IMR-90 (cell line): ENCODE measurements at regions not wholly inside any gene's neighbourhood (a gene's known extent, or its start where the extent isn't known, plus 50 kb on each side); places are given as distances from the start of the nearest gene placed in this dataset.

Experiments
- ATAC-seq: fragments of 200-7000 bp; cut with Tn5 transposase; 2 replicates; pipeline ENCODE4 v1.9.1; 2020; ENCODE audit warnings: low read depth, mild to moderate bottlenecking, moderate library complexity
- BruUV-seq: library from RNA; stranded (reverse); fragments of 400-500 nt; replicated peaks from 2 replicates; lab custom pipeline; 2021; lab: Mats Ljungman, UMichigan
- CTCF ChIA-PET: fragments of 300-600 bp; formaldehyde crosslinking; extraction: SDS; loops from one replicate; lab custom pipeline; 2021; ENCODE audit warnings: antibody characterized with exemption; lab: Yijun Ruan, JAX
- POLR2A ChIA-PET: fragments of 300-600 bp; sonication (Branson Sonifier 250); formaldehyde crosslinking; loops from one replicate; lab custom pipeline; 2022; ENCODE audit warnings: antibody characterized with exemption; ENCODE audit not compliant: unreplicated experiment; lab: Charles Lee
- DNase-seq: peaks from one replicate; pipeline ENCODE4 v3.0.0; 2013
- H2AFZ ChIP-seq: replicated peaks from 2 replicates; pipeline ENCODE3; 2013; ENCODE audit warnings: low read length, mild to moderate bottlenecking; ENCODE audit not compliant: poor library complexity
- H2AK5ac ChIP-seq: 2 replicates; pipeline ENCODE4 v1.6.1; 2013; ENCODE audit warnings: low read depth, low read length, inconsistent platforms
- H2AK9ac ChIP-seq: replicated peaks from 2 replicates; pipeline ENCODE3; 2013; ENCODE audit warnings: mild to moderate bottlenecking, low read depth, low read length, moderate library complexity; ENCODE audit not compliant: poor library complexity
- H2BK120ac ChIP-seq: 2 replicates; pipeline ENCODE4 v1.6.1; 2013; ENCODE audit warnings: low read depth, low read length, inconsistent platforms
- H2BK15ac ChIP-seq: 3 replicates; pipeline ENCODE4 v1.6.1; 2013; ENCODE audit warnings: low read depth, low read length, inconsistent platforms
- H2BK20ac ChIP-seq: 2 replicates; pipeline ENCODE4 v1.6.1; 2013; ENCODE audit warnings: low read depth, mild to moderate bottlenecking, inconsistent platforms, low read length, moderate library complexity
- H2BK5ac ChIP-seq: 2 replicates; pipeline ENCODE4 v1.6.1; 2013; ENCODE audit warnings: mild to moderate bottlenecking, low read depth, low read length, inconsistent platforms; ENCODE audit not compliant: poor library complexity, severe bottlenecking
- H3K14ac ChIP-seq: replicated peaks from 2 replicates; pipeline ENCODE4 v1.6.1; 2013; ENCODE audit warnings: low read depth, low read length, inconsistent platforms
- H3K18ac ChIP-seq: 2 replicates; pipeline ENCODE4 v1.6.1; 2013; ENCODE audit warnings: low read depth, low read length, control low read depth
- H3K23ac ChIP-seq: 2 replicates; pipeline ENCODE4 v1.6.1; 2013; ENCODE audit warnings: low read depth, low read length, inconsistent platforms
- H3K27ac ChIP-seq: 2 replicates; pipeline ENCODE4 v1.5.1; 2013; ENCODE audit warnings: mild to moderate bottlenecking, control low read depth, low read length; ENCODE audit not compliant: insufficient read depth
- H3K27me3 ChIP-seq: 2 replicates; pipeline ENCODE4 v1.6.1; 2013; ENCODE audit warnings: low read length; ENCODE audit not compliant: control insufficient read depth, insufficient read depth
- H3K36me3 ChIP-seq: 2 replicates; pipeline ENCODE4 v1.6.1; 2013; ENCODE audit warnings: low read length, mixed read lengths; ENCODE audit not compliant: control insufficient read depth, insufficient read depth
- H3K4ac ChIP-seq: 2 replicates; pipeline ENCODE4 v1.6.1; 2013; ENCODE audit warnings: low read depth, low read length, inconsistent platforms
- H3K4me1 ChIP-seq: 2 replicates; pipeline ENCODE4 v1.6.1; 2013; ENCODE audit warnings: low read length, mixed read lengths; ENCODE audit not compliant: control insufficient read depth, insufficient read depth
- H3K4me2 ChIP-seq: 2 replicates; pipeline ENCODE4 v1.6.1; 2013; ENCODE audit warnings: low read depth, mild to moderate bottlenecking, control low read depth, low read length, moderate library complexity
- H3K4me3 ChIP-seq: 2 replicates; pipeline ENCODE4 v1.5.1; 2013; ENCODE audit warnings: low read depth, mild to moderate bottlenecking, control low read depth, low read length, moderate library complexity; ENCODE audit not compliant: insufficient read depth
- H3K56ac ChIP-seq: 2 replicates; pipeline ENCODE4 v1.6.1; 2013; ENCODE audit warnings: low read length, inconsistent platforms; ENCODE audit not compliant: insufficient read depth; ENCODE audit errors: extremely low read depth
- H3K79me1 ChIP-seq, 2 experiments: 2 replicates each; pipeline ENCODE4 v1.6.1; 2013; ENCODE audit warnings: low read length in 2 of 2, inconsistent platforms in 1 of 2, low read depth in 1 of 2
- H3K9ac ChIP-seq: 2 replicates; pipeline ENCODE4 v1.6.1; 2013; ENCODE audit warnings: low read depth, low read length, control low read depth
- H3K9me1 ChIP-seq: 2 replicates; pipeline ENCODE4 v1.6.1; 2013; ENCODE audit warnings: low read length, inconsistent platforms; ENCODE audit not compliant: insufficient read depth
- H3K9me3 ChIP-seq: 2 replicates; pipeline ENCODE4 v1.6.1; 2013; ENCODE audit warnings: low read length; ENCODE audit not compliant: control insufficient read depth, insufficient read depth
- H4K20me1 ChIP-seq: 2 replicates; pipeline ENCODE4 v1.6.1; 2013; ENCODE audit warnings: low read length, inconsistent platforms; ENCODE audit not compliant: insufficient read depth
- H4K5ac ChIP-seq: 2 replicates; pipeline ENCODE4 v1.6.1; 2013; ENCODE audit warnings: mild to moderate bottlenecking, low read depth, low read length, control low read depth
- H4K8ac ChIP-seq, 2 experiments: 2 replicates each; pipeline ENCODE4 v1.6.1; 2013; ENCODE audit warnings: low read depth in 2 of 2, low read length in 2 of 2, control low read depth in 1 of 2, inconsistent platforms in 1 of 2
- H4K91ac ChIP-seq: 2 replicates; pipeline ENCODE4 v1.6.1; 2013; ENCODE audit warnings: low read depth, low read length, inconsistent platforms; ENCODE audit not compliant: insufficient read depth
- BHLHE40 ChIP-seq: fragments of 150-350 bp; IDR thresholded peaks from 2 replicates; pipeline ENCODE4 v1.6.1; 2016; ENCODE audit warnings: mild to moderate bottlenecking, low read depth, low read length
- CEBPB ChIP-seq: IDR thresholded peaks from 2 replicates; pipeline ENCODE4 v1.6.1; 2012; ENCODE audit warnings: low read depth, low read length, improper control_type of control experiment
- CHD1 ChIP-seq: IDR thresholded peaks from 2 replicates; pipeline ENCODE4 v1.6.1; 2012; ENCODE audit warnings: low read depth, low read length, improper control_type of control experiment
- CTCF ChIP-seq: conservative IDR thresholded peaks from 2 replicates; pipeline ENCODE4 v1.5.1; 2012; ENCODE audit warnings: mild to moderate bottlenecking, low read depth, low read length, improper control_type of control experiment
- ELK1 ChIP-seq: fragments of 150-350 bp; IDR thresholded peaks from 2 replicates; pipeline ENCODE4 v1.6.1; 2016; ENCODE audit warnings: low read depth, mild to moderate bottlenecking, low read length, moderate library complexity, borderline replicate concordance
- FOS ChIP-seq: fragments of 150-350 bp; IDR thresholded peaks from 2 replicates; pipeline ENCODE4 v1.6.1; 2016; ENCODE audit warnings: low read depth, low read length
- MAFK ChIP-seq: IDR thresholded peaks from 2 replicates; pipeline ENCODE4 v1.6.1; 2012; ENCODE audit warnings: low read depth, low read length, improper control_type of control experiment
- MAZ ChIP-seq: IDR thresholded peaks from 2 replicates; pipeline ENCODE4 v1.6.1; 2012; ENCODE audit warnings: low read depth, mild to moderate bottlenecking, low read length, improper control_type of control experiment, moderate library complexity, borderline replicate concordance
- MXI1 ChIP-seq: IDR thresholded peaks from 2 replicates; pipeline ENCODE4 v1.6.1; 2012; ENCODE audit warnings: low read depth, mild to moderate bottlenecking, low read length, moderate library complexity, borderline replicate concordance
- NFE2L2 ChIP-seq: fragments of 150-350 bp; IDR thresholded peaks from 2 replicates; pipeline ENCODE4 v1.6.1; 2016; ENCODE audit warnings: low read depth, mild to moderate bottlenecking, low read length
- POLR2A ChIP-seq: IDR thresholded peaks from 2 replicates; pipeline ENCODE4 v1.6.1; 2012; ENCODE audit warnings: mild to moderate bottlenecking, low read depth, low read length
- RAD21 ChIP-seq: IDR thresholded peaks from 2 replicates; pipeline ENCODE4 v1.6.1; 2012; ENCODE audit warnings: low read length, improper control_type of control experiment
- RCOR1 ChIP-seq: IDR thresholded peaks from 2 replicates; pipeline ENCODE4 v1.6.1; 2012; ENCODE audit warnings: mild to moderate bottlenecking, low read length, improper control_type of control experiment; ENCODE audit not compliant: insufficient replicate concordance
- RFX5 ChIP-seq: IDR thresholded peaks from 2 replicates; pipeline ENCODE4 v1.8.0; 2012; ENCODE audit warnings: low read depth, mild to moderate bottlenecking, low read length, moderate library complexity
- SMC3 ChIP-seq: fragments of 150-350 bp; IDR thresholded peaks from 2 replicates; pipeline ENCODE4 v1.6.1; 2016; ENCODE audit warnings: low read depth, mild to moderate bottlenecking, antibody characterized with exemption, low read length, moderate library complexity
- USF2 ChIP-seq: fragments of 150-350 bp; IDR thresholded peaks from 2 replicates; pipeline ENCODE4 v1.6.1; 2017; ENCODE audit warnings: mild to moderate bottlenecking, antibody characterized with exemption, low read length, low read depth
- WGBS, 2 experiments: methylation state at CpG; one replicate each; pipeline versions ENCODE4 v1.1.5 to v1.1.7; 2013; ENCODE audit warnings: missing lambda C conversion rate in 2 of 2; ENCODE audit not compliant: insufficient read length in 1 of 2; ENCODE audit errors: extremely low coverage in 2 of 2; 5-methylcytosine and 5-hydroxymethylcytosine counted together
- dilution Hi-C: fragments of 300-500 bp; cut with HindIII; formaldehyde crosslinking; loops from one replicate; pipeline ENCODE4 v1.14.3; 2018; ENCODE audit warnings: low sequenced_read_pairs; ENCODE audit not compliant: unreplicated experiment
- in situ Hi-C: fragments of 300-500 bp; cut with MboI; formaldehyde crosslinking; loops from 3 replicates; pipeline ENCODE4 v1.14.3; 2019; ENCODE audit warnings: low sequenced_read_pairs, inconsistent platforms, mixed read lengths
- intact Hi-C: fragments of 100-400 bp; cut with micrococcal nuclease; formaldehyde crosslinking; loops from 2 replicates; pipeline ENCODE4 v1.10.0; 2022

- Histone ChIP-seq H3K9me3 (no peaks in the 10 kb centered on the region), H3K9me1 (peaks cover 3% of the 10 kb centered on the region; the same call in 1 of the 2 replicates), H3K56ac (peak overlapping the region; percentile 43; the same call in 1 of the 2 replicates), H3K36me3 (no peaks in the 10 kb centered on the region), H3K4me3 (no peak overlapping the region), H2BK5ac (peak overlapping the region; percentile 100), H4K20me1 (no peaks in the 10 kb centered on the region), H2AK5ac (peak overlapping the region; percentile 70; the same call in 1 of the 2 replicates), H3K9ac (no peak overlapping the region), H3K79me1 (no peaks in the 10 kb centered on the region), H3K18ac (peak overlapping the region; percentile 91), H2BK120ac (peak overlapping the region; percentile 93), H3K4ac (peak overlapping the region; percentile 34; the same call in 1 of the 2 replicates), H3K23ac (peak overlapping the region; percentile 59; the same call in 1 of the 2 replicates), H3K27ac (peak overlapping the region; percentile 97), H3K4me2 (no peak overlapping the region), H2BK20ac (peak overlapping the region; percentile 75; the same call in 1 of the 2 replicates), H3K27me3 (no peaks in the 10 kb centered on the region), H2AK9ac (no peak overlapping the region), H2AFZ (no peak overlapping the region), H4K8ac (peak overlapping the region; percentile 70 to 75; a peak in 3 of 4 replicates), H3K4me1 (peaks cover 4% of the 10 kb centered on the region), H3K14ac (peak overlapping the region; percentile 43; the same call in 1 of the 2 replicates), H4K5ac (peak overlapping the region; percentile 30), H4K91ac (0 out of 2 replicates have a peak overlapping the region, but pooled peaks have one; percentile 43), H2BK15ac (peak overlapping the region; percentile 93; the same call in 2 of the 3 replicates)
- ChIA-PET POLR2A (no interaction called here), CTCF (no interaction called here)
- ATAC-seq, result no peak
- BruUV-seq, result no TSS peak
- intact Hi-C loops (no loop called here), dilution Hi-C loops (no loop called here), in situ Hi-C loops (no loop called here)
- WGBS, 2 experiments, result no CpG with 5 or more reads among the region's 1 CpG
- no peak for DNase-seq
- no peak for TF ChIP-seq ELK1
- TF ChIP-seq USF2, result no peak
- no peak for TF ChIP-seq RAD21
- TF ChIP-seq CTCF, result no peak
- TF ChIP-seq BHLHE40, result no peak
- TF ChIP-seq CEBPB, result no peak
- no peak for TF ChIP-seq MXI1
- no peak for TF ChIP-seq MAFK
- no peak for TF ChIP-seq NFE2L2
- TF ChIP-seq SMC3, result no peak
- no peak for TF ChIP-seq FOS
- no peak for TF ChIP-seq MAZ
- no peak for TF ChIP-seq POLR2A
- no peak for TF ChIP-seq RFX5
- TF ChIP-seq CHD1, result no peak
- TF ChIP-seq RCOR1, result no peak
Observed at GRCh38 chr6:112800916-112801315, 453.8 kb downstream of the RFPL4B start.
